ENCODE measurements at regions not wholly inside any gene's neighbourhood (a gene's known extent, or its start where the extent isn't known, plus 50 kb on each side); places are given as distances from the start of the nearest gene placed in this dataset.

DNA sequence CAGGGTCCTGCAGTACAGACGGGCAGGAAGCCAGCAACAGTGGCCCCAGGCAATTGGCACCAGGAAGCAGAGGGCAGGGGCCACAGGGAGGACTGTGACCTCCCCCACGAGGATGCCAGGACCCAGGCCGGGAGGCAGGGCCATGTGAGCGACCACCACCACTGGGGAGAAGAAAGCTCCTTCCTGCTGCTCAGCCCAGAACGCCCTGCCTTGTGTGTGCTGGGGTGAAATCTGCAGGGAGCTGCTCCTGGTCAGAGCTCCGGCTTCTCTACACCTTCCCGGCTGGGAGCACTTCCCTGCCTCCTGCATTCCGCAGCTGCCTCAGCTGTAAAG is 100.4 kb downstream of the HMX1 start:
- H3K4me1 Mint-ChIP-seq = no peaks in the 10 kb centered on the region
- 65% methylated on average over 6 of the region's 8 CpGs for WGBS (ENCODE audit: insufficient coverage)
- Histone ChIP-seq H3K4me1 (ENCODE audit: control insufficient read depth in 1 of 2, insufficient read depth in 2 of 2, low read length in 2 of 2) (no peaks in the 10 kb centered on the region), H3K27me3 (ENCODE audit: control insufficient read depth in 2 of 2, insufficient read depth in 2 of 2, low read length in 2 of 2) (no peaks in the 10 kb centered on the region), H3K4me2 (replicated peaks; ENCODE audit: extremely low read depth, low read length, poor library complexity, severe bottlenecking) (no peak overlapping the region), H3K79me2 (ENCODE audit: insufficient read depth, low read length) (no peaks in the 10 kb centered on the region), H4K20me1 (ENCODE audit: insufficient read depth, low read length) (no peaks in the 10 kb centered on the region), H3K9ac (ENCODE audit: insufficient read depth, low read length, poor library complexity, severe bottlenecking) (no peak overlapping the region), H3K36me3 (replicated peaks in 1 of 2; ENCODE audit: control insufficient read depth in 1 of 2, insufficient read depth in 2 of 2, low read length in 2 of 2) (no peaks in the 10 kb centered on the region), H3K4me3 (replicated peaks in 1 of 3; ENCODE audit: low read depth in 2 of 3, low read length in 3 of 3) (no peak overlapping the region), H3K27ac (ENCODE audit: low read depth in 1 of 2, low read length in 2 of 2) (no peak overlapping the region), H3K9me3 (replicated peaks in 1 of 2; ENCODE audit: control insufficient read depth in 1 of 2, insufficient read depth in 1 of 2, low read length in 2 of 2) (no peaks in the 10 kb centered on the region), H2AFZ (ENCODE audit: insufficient read depth, low read depth, low read length, poor library complexity, severe bottlenecking) (no peak overlapping the region)
- TF ChIP-seq, protein P1, sequence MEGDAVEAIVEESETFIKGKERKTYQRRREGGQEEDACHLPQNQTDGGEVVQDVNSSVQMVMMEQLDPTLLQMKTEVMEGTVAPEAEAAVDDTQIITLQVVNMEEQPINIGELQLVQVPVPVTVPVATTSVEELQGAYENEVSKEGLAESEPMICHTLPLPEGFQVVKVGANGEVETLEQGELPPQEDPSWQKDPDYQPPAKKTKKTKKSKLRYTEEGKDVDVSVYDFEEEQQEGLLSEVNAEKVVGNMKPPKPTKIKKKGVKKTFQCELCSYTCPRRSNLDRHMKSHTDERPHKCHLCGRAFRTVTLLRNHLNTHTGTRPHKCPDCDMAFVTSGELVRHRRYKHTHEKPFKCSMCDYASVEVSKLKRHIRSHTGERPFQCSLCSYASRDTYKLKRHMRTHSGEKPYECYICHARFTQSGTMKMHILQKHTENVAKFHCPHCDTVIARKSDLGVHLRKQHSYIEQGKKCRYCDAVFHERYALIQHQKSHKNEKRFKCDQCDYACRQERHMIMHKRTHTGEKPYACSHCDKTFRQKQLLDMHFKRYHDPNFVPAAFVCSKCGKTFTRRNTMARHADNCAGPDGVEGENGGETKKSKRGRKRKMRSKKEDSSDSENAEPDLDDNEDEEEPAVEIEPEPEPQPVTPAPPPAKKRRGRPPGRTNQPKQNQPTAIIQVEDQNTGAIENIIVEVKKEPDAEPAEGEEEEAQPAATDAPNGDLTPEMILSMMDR (IDR thresholded peaks at IDR 0.05) = no peak
- no peaks in the 10 kb centered on the region for H3K9me3 Mint-ChIP-seq
- no peak overlapping the region for H3K27ac Mint-ChIP-seq
- H3K4me3 Mint-ChIP-seq = no peak overlapping the region
- H3K27me3 Mint-ChIP-seq (ENCODE audit: low read depth in 3 of 3) = peaks cover 0 to 5% (median 2%) of the 10 kb centered on the region in 3 donors
- intact Hi-C loops (cut with micrococcal nuclease) = no loop called here
- H3K36me3 Mint-ChIP-seq = no peaks in the 10 kb centered on the region
- no peak for DNase-seq

GRCh38 chr4:8770518-8771257 is 101.0 kb downstream of the HMX1 start:
- Histone ChIP-seq H3K4me1 (ENCODE audit: control insufficient read depth in 1 of 2, insufficient read depth in 2 of 2, low read length in 2 of 2) (no peaks in the 10 kb centered on the region), H3K9me3 (replicated peaks in 1 of 2; ENCODE audit: control insufficient read depth in 1 of 2, insufficient read depth in 1 of 2, low read length in 2 of 2) (no peaks in the 10 kb centered on the region), H3K4me3 (replicated peaks in 1 of 3; ENCODE audit: low read depth in 2 of 3, low read length in 3 of 3) (no peak overlapping the region), H3K79me2 (ENCODE audit: insufficient read depth, low read length) (no peaks in the 10 kb centered on the region), H3K27me3 (ENCODE audit: control insufficient read depth in 2 of 2, insufficient read depth in 2 of 2, low read length in 2 of 2) (no peaks in the 10 kb centered on the region), H3K36me3 (replicated peaks in 1 of 2; ENCODE audit: control insufficient read depth in 1 of 2, insufficient read depth in 2 of 2, low read length in 2 of 2) (no peaks in the 10 kb centered on the region), H2AFZ (ENCODE audit: insufficient read depth, low read depth, low read length, poor library complexity, severe bottlenecking) (no peak overlapping the region), H3K4me2 (replicated peaks; ENCODE audit: extremely low read depth, low read length, poor library complexity, severe bottlenecking) (no peak overlapping the region), H3K9ac (ENCODE audit: insufficient read depth, low read length, poor library complexity, severe bottlenecking) (no peak overlapping the region), H3K27ac (ENCODE audit: low read depth in 1 of 2, low read length in 2 of 2) (no peak overlapping the region), H4K20me1 (ENCODE audit: insufficient read depth, low read length) (no peaks in the 10 kb centered on the region)
- Mint-ChIP-seq H3K27ac (no peak overlapping the region), H3K27me3 (ENCODE audit: low read depth in 3 of 3) (peaks cover 0 to 5% (median 2%) of the 10 kb centered on the region in 3 donors), H3K4me1 (no peaks in the 10 kb centered on the region), H3K9me3 (no peaks in the 10 kb centered on the region), H3K36me3 (no peaks in the 10 kb centered on the region), H3K4me3 (no peak overlapping the region)
- no peak for DNase-seq
- TF ChIP-seq, protein P1 (IDR thresholded peaks at IDR 0.05) = no peak
- 74% methylated on average over 11 of the region's 20 CpGs for WGBS (ENCODE audit: insufficient coverage)
- intact Hi-C loops (cut with micrococcal nuclease) = no loop called here
